IPS-18a (cell line): ENCODE measurements at regions not wholly inside any gene's neighbourhood (a gene's known extent, or its start where the extent isn't known, plus 50 kb on each side); places are given as distances from the start of the nearest gene placed in this dataset.
A peak's percentile ranks its signal among the peaks of the same experiment; 100 is the strongest.

Source experiments
- H3K27ac ChIP-seq: one replicate; pipeline ENCODE4 v1.5.1; 2013; ENCODE audit warnings: low read length
- H3K27me3 ChIP-seq: one replicate; pipeline ENCODE4 v1.6.1; 2013; ENCODE audit warnings: mild to moderate bottlenecking, low read length; ENCODE audit not compliant: control insufficient read depth, insufficient read depth
- H3K36me3 ChIP-seq: one replicate; pipeline ENCODE4 v1.6.1; 2013; ENCODE audit warnings: low read depth, low read length; ENCODE audit not compliant: control insufficient read depth
- H3K4me1 ChIP-seq: one replicate; pipeline ENCODE4 v1.6.1; 2013; ENCODE audit warnings: low read depth, low read length; ENCODE audit not compliant: control insufficient read depth
- H3K4me3 ChIP-seq: one replicate; pipeline ENCODE4 v1.5.1; 2013; ENCODE audit warnings: low read length
- H3K9ac ChIP-seq: one replicate; pipeline ENCODE4 v1.6.1; 2013; ENCODE audit warnings: mild to moderate bottlenecking, low read length, moderate library complexity
- H3K9me3 ChIP-seq: one replicate; pipeline ENCODE4 v1.6.1; 2013; ENCODE audit warnings: low read depth, low read length; ENCODE audit not compliant: control insufficient read depth

DNA sequence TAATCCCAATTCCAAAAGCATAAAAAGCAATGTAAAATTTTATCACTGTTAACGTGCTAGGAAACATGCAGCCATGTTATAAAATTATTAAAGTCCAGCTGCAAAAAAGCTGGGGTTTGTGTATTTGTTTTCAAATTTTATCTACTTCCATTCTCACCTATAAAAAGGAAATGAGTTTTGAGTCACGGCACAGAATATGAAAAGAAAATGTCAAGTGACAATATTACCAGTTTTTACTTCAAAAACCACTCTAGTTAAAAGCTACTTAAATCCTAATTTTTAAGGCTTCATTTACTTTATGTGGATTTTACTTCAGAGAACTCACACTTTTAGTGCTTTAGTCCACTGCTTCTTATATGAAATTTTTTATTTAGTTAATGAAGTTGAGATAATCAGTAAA lies 72.7 kb upstream of the IFNE start:
- Histone ChIP-seq H3K4me3 (no peak overlapping the region), H3K9me3 (no peaks in the 10 kb centered on the region), H3K9ac (no peak overlapping the region), H3K36me3 (no peaks in the 10 kb centered on the region), H3K27me3 (peaks cover 22% of the 10 kb centered on the region), H3K4me1 (peaks cover 19% of the 10 kb centered on the region), H3K27ac (no peak overlapping the region)

- no peak overlapping the region for H3K9ac ChIP-seq
- no peak overlapping the region for H3K4me3 ChIP-seq
- no peaks in the 10 kb centered on the region for H3K36me3 ChIP-seq
- peaks cover 23% of the 10 kb centered on the region for H3K4me1 ChIP-seq
- no peaks in the 10 kb centered on the region for H3K9me3 ChIP-seq
- H3K27me3 ChIP-seq: peaks cover 33% of the 10 kb centered on the region
- H3K27ac ChIP-seq: no peak overlapping the region
Measured at GRCh38 chr9:21555911-21556310, 73.8 kb upstream of the IFNE start.

- Histone ChIP-seq H3K4me3 (no peak overlapping the region), H3K27me3 (peaks cover 36% of the 10 kb centered on the region), H3K9me3 (no peaks in the 10 kb centered on the region), H3K4me1 (peaks cover 22% of the 10 kb centered on the region), H3K9ac (no peak overlapping the region), H3K27ac (no peak overlapping the region), H3K36me3 (no peaks in the 10 kb centered on the region)
Measured at GRCh38 chr9:21556581-21557427, 74.7 kb upstream of the IFNE start.

- Histone ChIP-seq H3K4me3 (no peak overlapping the region), H3K9ac (no peak overlapping the region), H3K9me3 (no peaks in the 10 kb centered on the region), H3K27ac (no peak overlapping the region), H3K27me3 (peaks cover 36% of the 10 kb centered on the region), H3K4me1 (peaks cover 17% of the 10 kb centered on the region), H3K36me3 (no peaks in the 10 kb centered on the region)
Measured at GRCh38 chr9:21557428-21557768, 75.3 kb upstream of the IFNE start.

DNA sequence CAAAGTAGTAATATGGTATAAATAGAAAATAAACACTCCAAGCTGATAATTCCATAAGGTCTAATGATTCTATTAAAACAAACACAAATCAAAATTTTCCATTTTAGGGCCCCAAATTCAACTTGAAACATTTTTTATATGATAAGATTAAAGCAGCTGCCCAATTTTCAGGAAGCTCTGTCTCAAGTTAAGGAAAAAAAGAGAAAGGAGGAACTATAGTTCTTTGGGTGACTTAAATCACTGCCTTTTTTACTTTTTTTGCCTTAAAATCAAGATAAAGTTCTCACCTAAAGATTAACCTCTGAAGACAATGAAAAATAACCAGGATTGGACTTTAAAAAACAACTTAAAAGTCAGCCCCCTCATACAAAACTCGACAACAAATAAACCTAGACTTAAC lies 76.0 kb upstream of the IFNE start:
- peak overlapping the region; percentile 80 for H3K4me3 ChIP-seq
- peaks cover 36% of the 10 kb centered on the region for H3K27me3 ChIP-seq
- H3K4me1 ChIP-seq: peaks cover 13% of the 10 kb centered on the region
- no peaks in the 10 kb centered on the region for H3K36me3 ChIP-seq
- H3K27ac ChIP-seq: no peak overlapping the region
- no peak overlapping the region for H3K9ac ChIP-seq
- no peaks in the 10 kb centered on the region for H3K9me3 ChIP-seq

DNA sequence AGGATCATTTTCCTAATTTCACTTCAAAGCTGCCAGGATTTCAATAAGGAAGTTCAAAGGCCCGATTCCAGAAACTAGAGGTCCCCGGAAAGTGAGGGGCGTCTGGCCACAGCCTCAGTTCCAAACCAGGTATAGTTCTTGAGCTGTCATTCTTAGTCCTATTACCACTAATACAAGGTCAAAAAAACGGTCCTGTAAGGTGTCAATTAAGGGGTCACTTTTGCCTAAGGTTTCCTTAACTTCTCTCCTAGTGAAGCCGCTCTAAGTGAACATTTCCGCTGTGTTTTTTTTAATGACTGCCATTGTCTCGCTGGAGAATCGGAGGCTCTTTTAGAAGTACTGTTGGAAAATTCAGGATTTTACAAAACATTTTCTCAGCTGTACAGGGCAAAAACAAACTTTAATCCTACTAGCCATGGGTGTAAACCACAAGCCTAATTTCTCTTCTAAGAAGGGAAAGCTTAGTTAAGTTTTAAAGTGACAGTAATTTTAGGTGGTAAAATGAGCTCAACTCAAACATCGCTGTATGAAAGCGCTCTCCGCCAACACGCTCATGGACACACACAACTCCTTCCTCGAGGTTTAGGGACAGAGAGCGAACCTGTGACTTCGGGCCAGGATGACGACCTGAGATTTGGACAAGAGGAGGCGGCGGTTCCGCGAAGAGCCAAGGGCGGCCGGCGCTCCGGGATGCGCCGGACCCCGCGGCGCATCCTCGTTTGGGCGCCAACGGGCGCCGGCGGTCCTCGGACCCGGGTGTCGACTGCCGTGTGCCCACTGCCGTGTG lies 76.7 kb upstream of the IFNE start:
- H3K36me3 ChIP-seq: no peaks in the 10 kb centered on the region
- no peaks in the 10 kb centered on the region for H3K9me3 ChIP-seq
- H3K4me3 ChIP-seq: peak overlapping the region; percentile 80
- H3K9ac ChIP-seq: peak overlapping the region; percentile 11
- peaks cover 36% of the 10 kb centered on the region for H3K27me3 ChIP-seq
- H3K27ac ChIP-seq: no peak overlapping the region
- H3K4me1 ChIP-seq: peaks cover 13% of the 10 kb centered on the region

GRCh38 chr9:21559402-21560280 lies 77.5 kb upstream of the IFNE start:
- H3K4me3 ChIP-seq: peak overlapping the region; percentile 80
- peaks cover 13% of the 10 kb centered on the region for H3K4me1 ChIP-seq
- H3K27ac ChIP-seq: no peak overlapping the region
- no peaks in the 10 kb centered on the region for H3K9me3 ChIP-seq
- H3K9ac ChIP-seq: peak overlapping the region; percentile 13
- no peaks in the 10 kb centered on the region for H3K36me3 ChIP-seq
- peaks cover 36% of the 10 kb centered on the region for H3K27me3 ChIP-seq

DNA sequence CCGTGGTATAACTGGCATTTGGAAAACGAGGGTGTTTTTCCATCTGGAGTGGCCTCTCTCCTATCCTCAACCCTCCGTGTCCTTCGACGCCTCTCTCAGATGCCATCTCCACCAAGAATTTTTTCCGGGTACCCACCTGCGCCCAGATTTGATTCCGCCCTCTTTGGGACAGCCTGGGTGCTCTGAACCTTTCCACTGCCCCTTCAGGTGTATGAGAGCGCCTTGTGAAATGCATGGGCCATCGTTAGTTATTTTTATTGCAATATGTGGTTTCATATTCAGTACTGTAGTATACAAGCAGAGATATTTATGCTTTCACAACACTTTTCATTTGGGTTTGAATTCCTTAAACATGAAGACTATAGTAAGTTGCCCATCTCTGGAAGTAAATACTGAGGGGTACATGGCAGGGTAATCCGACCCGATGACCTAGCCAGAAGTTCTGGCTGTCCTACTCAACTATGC lies 78.2 kb upstream of the IFNE start:
- H3K9ac ChIP-seq: peak overlapping the region; percentile 13
- H3K9me3 ChIP-seq: no peaks in the 10 kb centered on the region
- peaks cover 13% of the 10 kb centered on the region for H3K4me1 ChIP-seq
- no peaks in the 10 kb centered on the region for H3K36me3 ChIP-seq
- H3K27me3 ChIP-seq: peaks cover 36% of the 10 kb centered on the region
- H3K27ac ChIP-seq: no peak overlapping the region
- H3K4me3 ChIP-seq: peak overlapping the region; percentile 80

- Histone ChIP-seq H3K27me3 (peaks cover 36% of the 10 kb centered on the region), H3K27ac (no peak overlapping the region), H3K36me3 (no peaks in the 10 kb centered on the region), H3K4me3 (no peak overlapping the region), H3K9ac (no peak overlapping the region), H3K9me3 (no peaks in the 10 kb centered on the region), H3K4me1 (peaks cover 10% of the 10 kb centered on the region)
Measured at GRCh38 chr9:21561502-21561901, 79.4 kb upstream of the IFNE start.

- no peak overlapping the region for H3K4me3 ChIP-seq
- H3K4me1 ChIP-seq: peaks cover 4% of the 10 kb centered on the region
- no peaks in the 10 kb centered on the region for H3K9me3 ChIP-seq
- H3K9ac ChIP-seq: no peak overlapping the region
- H3K27me3 ChIP-seq: peaks cover 16% of the 10 kb centered on the region
- H3K36me3 ChIP-seq: no peaks in the 10 kb centered on the region
- H3K27ac ChIP-seq: no peak overlapping the region
Measured at GRCh38 chr9:21564175-21564574, 82.1 kb upstream of the IFNE start.

DNA sequence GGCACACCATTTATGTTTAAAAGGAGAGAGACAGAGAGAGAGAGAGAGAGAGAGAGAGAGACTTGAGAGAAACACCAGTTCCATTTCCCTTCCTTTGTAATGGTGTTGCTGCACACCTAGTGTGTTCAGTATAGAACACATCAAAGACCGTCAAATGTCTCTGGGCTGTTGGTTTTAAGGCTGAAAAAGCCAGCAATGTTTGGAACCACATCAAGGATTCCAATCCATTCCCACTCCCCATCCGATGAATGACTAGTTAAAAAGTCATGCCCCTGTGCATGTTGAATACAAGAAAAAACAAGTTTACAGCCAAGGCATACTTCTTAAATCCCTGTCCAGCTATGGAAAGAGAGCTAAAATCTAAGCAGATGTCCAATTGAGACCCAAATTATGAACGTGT lies 83.0 kb upstream of the IFNE start:
- Histone ChIP-seq H3K4me3 (no peak overlapping the region), H3K9ac (no peak overlapping the region), H3K27ac (no peak overlapping the region), H3K36me3 (no peaks in the 10 kb centered on the region), H3K4me1 (peaks cover 3% of the 10 kb centered on the region), H3K9me3 (no peaks in the 10 kb centered on the region), H3K27me3 (peaks cover 10% of the 10 kb centered on the region)
